Trophoblast cell (in vitro differentiated cells and primary cell): ENCODE measurements at regions not wholly inside any gene's neighbourhood (a gene's known extent, or its start where the extent isn't known, plus 50 kb on each side); places are given as distances from the start of the nearest gene placed in this dataset.

Experiments used
- DNase-seq, 2 donors: peaks; one replicate each; pipeline ENCODE4 v3.0.0-alpha.2; 2016
- H2AFZ ChIP-seq: 2 replicates; pipeline ENCODE4 v1.6.1; 2013; ENCODE audit warnings: low read length, moderate library complexity, mild to moderate bottlenecking; ENCODE audit not compliant: insufficient read depth, poor library complexity
- H2AK5ac ChIP-seq: 2 replicates; pipeline ENCODE4 v1.6.1; 2013; ENCODE audit warnings: mild to moderate bottlenecking, low read length
- H2BK120ac ChIP-seq: 2 replicates; pipeline ENCODE4 v1.6.1; 2013; ENCODE audit warnings: low read length, mild to moderate bottlenecking, moderate library complexity; ENCODE audit not compliant: insufficient read depth, poor library complexity
- H2BK12ac ChIP-seq: 2 replicates; pipeline ENCODE4 v1.6.1; 2013; ENCODE audit warnings: mild to moderate bottlenecking, low read length, moderate library complexity
- H2BK5ac ChIP-seq: 2 replicates; pipeline ENCODE4 v1.6.1; 2013; ENCODE audit warnings: low read length, low read depth, moderate library complexity, mild to moderate bottlenecking; ENCODE audit not compliant: poor library complexity
- H3K14ac ChIP-seq: 2 replicates; pipeline ENCODE4 v1.6.1; 2013; ENCODE audit warnings: mild to moderate bottlenecking, low read length
- H3K18ac ChIP-seq: 2 replicates; pipeline ENCODE4 v1.6.1; 2013; ENCODE audit warnings: mild to moderate bottlenecking, low read length
- H3K23ac ChIP-seq: 2 replicates; pipeline ENCODE4 v1.6.1; 2013; ENCODE audit warnings: low read length
- H3K27ac ChIP-seq: 2 replicates; pipeline ENCODE4 v1.5.1; 2013; ENCODE audit warnings: low read depth, mild to moderate bottlenecking, inconsistent platforms, low read length, moderate library complexity
- H3K27me3 ChIP-seq: 2 replicates; pipeline ENCODE4 v1.6.1; 2013; ENCODE audit warnings: inconsistent platforms, mild to moderate bottlenecking, low read length, moderate library complexity; ENCODE audit not compliant: insufficient read depth
- H3K36me3 ChIP-seq, 2 experiments: 1 replicate in 1 of 2; 2 replicates in 1 of 2; pipeline ENCODE4 v1.6.1; 2013; ENCODE audit warnings: low read length in 2 of 2, mild to moderate bottlenecking in 2 of 2, moderate library complexity in 1 of 2; ENCODE audit not compliant: insufficient read depth in 2 of 2, control insufficient read depth in 1 of 2
- H3K4ac ChIP-seq: 2 replicates; pipeline ENCODE4 v1.6.1; 2013; ENCODE audit warnings: low read depth, mild to moderate bottlenecking, low read length, moderate library complexity
- H3K4me1 ChIP-seq, 2 experiments: 1 replicate in 1 of 2; 2 replicates in 1 of 2; pipeline ENCODE4 v1.6.1; 2013; ENCODE audit warnings: low read length in 2 of 2, mild to moderate bottlenecking in 2 of 2, moderate library complexity in 1 of 2; ENCODE audit not compliant: insufficient read depth in 2 of 2, control insufficient read depth in 1 of 2
- H3K4me2 ChIP-seq: 2 replicates; pipeline ENCODE4 v1.6.1; 2013; ENCODE audit warnings: inconsistent platforms, mild to moderate bottlenecking, low read length, moderate library complexity
- H3K4me3 ChIP-seq: 2 replicates; pipeline ENCODE4 v1.5.1; 2013; ENCODE audit warnings: mild to moderate bottlenecking, low read depth, low read length, inconsistent platforms
- H3K79me1 ChIP-seq: one replicate; pipeline ENCODE4 v1.6.1; 2013; ENCODE audit warnings: low read length
- H3K79me2 ChIP-seq: 2 replicates; pipeline ENCODE4 v1.6.1; 2013; ENCODE audit warnings: low read length, mild to moderate bottlenecking; ENCODE audit not compliant: control insufficient read depth, insufficient read depth, poor library complexity
- H3K9ac ChIP-seq: 2 replicates; pipeline ENCODE4 v1.6.1; 2013; ENCODE audit warnings: mild to moderate bottlenecking, low read length
- H3K9me3 ChIP-seq: 2 replicates; pipeline ENCODE4 v1.6.1; 2013; ENCODE audit warnings: low read depth, mild to moderate bottlenecking, control low read depth, inconsistent platforms, low read length; ENCODE audit not compliant: insufficient read depth
- H4K12ac ChIP-seq: 2 replicates; pipeline ENCODE4 v1.6.1; 2013; ENCODE audit warnings: low read depth, mild to moderate bottlenecking, low read length, moderate library complexity
- H4K8ac ChIP-seq: 2 replicates; pipeline ENCODE4 v1.6.1; 2013; ENCODE audit warnings: low read depth, mild to moderate bottlenecking, low read length, moderate library complexity
- H4K91ac ChIP-seq: one replicate; pipeline ENCODE4 v1.6.1; 2013; ENCODE audit warnings: low read depth, mild to moderate bottlenecking, low read length, moderate library complexity
- WGBS: extraction: QIAGEN DNeasy Blood & Tissue Kit; methylation state at CpG from one replicate; pipeline ENCODE4 v1.1.7; 2013; ENCODE audit warnings: missing lambda C conversion rate; ENCODE audit not compliant: insufficient read length, insufficient coverage; ENCODE audit errors: extremely low coverage; 5-methylcytosine and 5-hydroxymethylcytosine counted together

DNA sequence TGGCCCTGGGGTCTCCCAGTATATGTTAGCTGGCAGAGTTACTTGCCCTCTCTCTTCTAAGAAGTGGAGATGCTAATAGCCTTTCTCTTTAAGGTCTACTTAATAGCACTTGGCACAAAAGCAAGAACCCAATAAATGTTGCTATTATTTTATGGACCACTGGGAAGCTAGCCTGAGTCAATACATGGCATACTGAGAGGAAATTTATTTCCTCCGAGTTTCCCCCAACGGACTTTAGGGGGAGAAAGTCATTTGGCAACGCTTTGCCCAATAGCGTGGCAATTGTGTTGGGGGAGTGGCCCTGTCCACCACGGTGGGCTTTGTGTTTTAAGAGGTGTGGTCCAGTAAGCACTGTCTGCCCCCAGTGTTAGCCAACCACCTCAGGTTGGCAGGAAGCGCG, 87.4 kb upstream of the SMNDC1 start:
- H3K27me3 ChIP-seq = no peaks in the 10 kb centered on the region
- no peak overlapping the region for H3K4ac ChIP-seq
- no peak overlapping the region for H2AFZ ChIP-seq
- H3K23ac ChIP-seq = no peak overlapping the region
- H3K9ac ChIP-seq = no peak overlapping the region
- H3K4me1 ChIP-seq = peaks cover 8 to 14% of the 10 kb centered on the region in 2 experiments
- no CpG with 5 or more reads among the region's 7 CpGs for WGBS
- H3K18ac ChIP-seq = no peak overlapping the region
- H4K8ac ChIP-seq = no peak overlapping the region
- no peak overlapping the region for H2BK120ac ChIP-seq
- H3K27ac ChIP-seq = no peak overlapping the region
- H3K36me3 ChIP-seq = no peaks in the 10 kb centered on the region
- peaks cover 5% of the 10 kb centered on the region for H3K79me1 ChIP-seq
- H4K91ac ChIP-seq = no peak overlapping the region
- H3K4me3 ChIP-seq = no peak overlapping the region
- no peak overlapping the region for H4K12ac ChIP-seq
- H2AK5ac ChIP-seq = no peak overlapping the region
- no peak for DNase-seq
- no peak overlapping the region for H2BK12ac ChIP-seq
- H3K14ac ChIP-seq = no peak overlapping the region
- H3K9me3 ChIP-seq = no peaks in the 10 kb centered on the region
- H3K79me2 ChIP-seq = peaks cover 2% of the 10 kb centered on the region
- no peak overlapping the region for H2BK5ac ChIP-seq
- no peak overlapping the region for H3K4me2 ChIP-seq

DNA sequence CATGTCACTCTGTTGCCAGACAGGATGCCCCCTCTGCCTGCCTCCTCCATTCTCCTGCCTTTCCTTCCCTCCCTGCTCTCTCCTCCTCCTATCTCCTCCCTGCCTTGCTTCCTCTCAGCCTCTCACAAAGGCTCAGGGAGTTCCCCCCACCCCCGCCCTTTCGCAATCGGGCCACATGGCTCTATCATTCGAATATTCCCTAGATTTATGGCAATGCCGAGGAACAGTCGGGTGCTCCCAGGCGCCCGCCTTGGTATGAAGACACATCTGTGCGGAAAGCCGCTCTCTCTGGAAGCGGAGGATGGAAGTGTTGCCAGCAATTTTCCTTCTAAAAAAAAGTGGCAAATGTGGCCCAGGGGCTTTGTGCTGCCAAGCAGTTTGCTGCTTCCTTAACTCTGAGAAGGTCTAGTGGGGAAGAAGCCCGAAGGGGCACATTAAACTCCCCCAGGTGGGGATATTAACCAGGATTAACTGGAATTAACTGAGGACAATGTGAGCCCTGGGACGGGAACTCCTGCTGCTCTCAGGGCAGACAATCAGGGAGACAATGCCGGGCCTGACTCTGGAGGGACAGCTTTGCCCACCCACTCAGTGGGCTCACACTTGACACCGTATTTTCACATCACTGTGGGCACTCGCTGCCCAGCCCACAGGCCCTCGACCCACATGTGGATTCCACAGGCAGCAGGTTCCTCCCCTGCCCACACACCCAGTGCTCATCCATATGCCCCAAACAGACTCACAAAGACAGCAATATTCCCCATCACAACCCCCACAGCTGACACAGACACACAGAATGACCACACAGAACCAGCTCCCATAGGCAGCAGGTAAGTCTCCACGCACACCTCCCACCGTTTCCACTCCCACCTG, 88.4 kb upstream of the SMNDC1 start:
- H3K27me3 ChIP-seq = no peaks in the 10 kb centered on the region
- no peak overlapping the region for H2BK5ac ChIP-seq
- H3K18ac ChIP-seq = no peak overlapping the region
- peaks cover 2% of the 10 kb centered on the region for H3K79me2 ChIP-seq
- H3K4me1 ChIP-seq = peaks cover 8 to 14% of the 10 kb centered on the region in 2 experiments
- DNase-seq = no peak
- H2AK5ac ChIP-seq = no peak overlapping the region
- H2BK120ac ChIP-seq = no peak overlapping the region
- H3K14ac ChIP-seq = no peak overlapping the region
- no peak overlapping the region for H3K4me2 ChIP-seq
- no peak overlapping the region for H3K23ac ChIP-seq
- H4K12ac ChIP-seq = no peak overlapping the region
- H3K9ac ChIP-seq = no peak overlapping the region
- no peak overlapping the region for H4K8ac ChIP-seq
- no CpG with 5 or more reads among the region's 19 CpGs for WGBS
- peaks cover 9% of the 10 kb centered on the region for H3K79me1 ChIP-seq
- no peak overlapping the region for H3K27ac ChIP-seq
- H2AFZ ChIP-seq = no peak overlapping the region
- H3K4ac ChIP-seq = no peak overlapping the region
- H3K36me3 ChIP-seq = no peaks in the 10 kb centered on the region
- H4K91ac ChIP-seq = no peak overlapping the region
- no peaks in the 10 kb centered on the region for H3K9me3 ChIP-seq
- no peak overlapping the region for H3K4me3 ChIP-seq
- no peak overlapping the region for H2BK12ac ChIP-seq

DNA sequence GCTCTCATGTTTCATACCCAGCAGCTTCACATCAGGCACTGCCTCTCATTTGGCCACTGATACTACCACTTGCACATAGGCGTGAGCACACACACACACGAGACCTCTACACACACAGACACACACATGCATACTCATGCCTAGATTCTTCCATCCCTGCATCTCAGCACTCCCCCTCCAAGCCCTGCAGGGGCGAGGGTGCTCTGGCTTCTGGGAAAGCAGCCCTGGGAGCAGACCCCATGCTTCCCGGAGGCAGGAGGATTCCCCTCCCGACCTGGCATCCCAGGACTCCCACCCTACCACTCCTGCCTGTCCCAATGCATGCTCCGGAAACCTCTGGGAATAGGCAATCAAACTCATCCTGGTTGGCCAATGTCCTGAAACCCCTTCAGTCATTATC, 89.1 kb upstream of the SMNDC1 start:
- whole genome bisulfite sequencing = no CpG with 5 or more reads among the region's 6 CpGs
- Histone ChIP-seq H4K8ac (no peak overlapping the region), H3K18ac (no peak overlapping the region), H3K27ac (no peak overlapping the region), H2AK5ac (no peak overlapping the region), H4K91ac (no peak overlapping the region), H2BK120ac (no peak overlapping the region), H3K9ac (no peak overlapping the region), H4K12ac (no peak overlapping the region), H2BK5ac (no peak overlapping the region), H3K9me3 (no peaks in the 10 kb centered on the region), H3K23ac (no peak overlapping the region), H3K4me3 (no peak overlapping the region), H3K79me2 (peaks cover 2% of the 10 kb centered on the region), H2BK12ac (no peak overlapping the region), H3K4me2 (no peak overlapping the region), H3K4me1 (peaks cover 14 to 21% of the 10 kb centered on the region in 2 experiments), H2AFZ (no peak overlapping the region), H3K27me3 (no peaks in the 10 kb centered on the region), H3K14ac (no peak overlapping the region), H3K36me3 (no peaks in the 10 kb centered on the region), H3K79me1 (peaks cover 11% of the 10 kb centered on the region), H3K4ac (no peak overlapping the region)
- no peak for DNase-seq

DNA sequence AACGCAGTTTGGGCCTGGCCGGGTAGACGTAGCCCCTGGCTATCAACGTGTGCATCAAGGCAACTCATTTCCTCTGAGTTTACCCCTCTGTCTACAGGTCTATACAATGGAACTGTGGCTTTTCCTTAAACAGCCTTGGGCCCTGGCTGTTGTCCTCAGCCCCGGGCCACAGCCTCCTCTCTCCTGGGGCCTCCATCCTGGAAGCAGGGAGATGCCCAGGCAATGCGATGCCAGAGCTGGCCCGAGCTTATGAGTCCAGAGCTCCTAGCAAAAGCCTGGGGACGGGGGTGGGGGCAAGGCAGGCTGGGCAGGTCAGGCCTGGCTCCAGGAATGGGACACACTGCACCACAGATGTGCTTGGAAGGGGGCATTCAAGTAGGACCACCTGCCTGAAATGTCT, 89.6 kb upstream of the SMNDC1 start:
- H3K4me1 ChIP-seq = peaks cover 14 to 21% of the 10 kb centered on the region in 2 experiments
- H3K79me1 ChIP-seq = peaks cover 11% of the 10 kb centered on the region
- no peak overlapping the region for H2AK5ac ChIP-seq
- no peaks in the 10 kb centered on the region for H3K9me3 ChIP-seq
- no peak overlapping the region for H2BK120ac ChIP-seq
- H3K14ac ChIP-seq = no peak overlapping the region
- no peak overlapping the region for H2BK5ac ChIP-seq
- no peak overlapping the region for H3K4me2 ChIP-seq
- H3K4me3 ChIP-seq = no peak overlapping the region
- no peak overlapping the region for H3K18ac ChIP-seq
- H4K91ac ChIP-seq = no peak overlapping the region
- H2BK12ac ChIP-seq = no peak overlapping the region
- H3K4ac ChIP-seq = no peak overlapping the region
- H3K9ac ChIP-seq = no peak overlapping the region
- no peaks in the 10 kb centered on the region for H3K36me3 ChIP-seq
- H3K27ac ChIP-seq = no peak overlapping the region
- DNase-seq = no peak
- no peak overlapping the region for H3K23ac ChIP-seq
- WGBS = no CpG with 5 or more reads among the region's 8 CpGs
- H2AFZ ChIP-seq = no peak overlapping the region
- H4K12ac ChIP-seq = no peak overlapping the region
- no peaks in the 10 kb centered on the region for H3K27me3 ChIP-seq
- H4K8ac ChIP-seq = no peak overlapping the region
- peaks cover 2% of the 10 kb centered on the region for H3K79me2 ChIP-seq
